ENCODE measurements at regions not wholly inside any gene's neighbourhood (a gene's known extent, or its start where the extent isn't known, plus 50 kb on each side); places are given as distances from the start of the nearest gene placed in this dataset.

DNA sequence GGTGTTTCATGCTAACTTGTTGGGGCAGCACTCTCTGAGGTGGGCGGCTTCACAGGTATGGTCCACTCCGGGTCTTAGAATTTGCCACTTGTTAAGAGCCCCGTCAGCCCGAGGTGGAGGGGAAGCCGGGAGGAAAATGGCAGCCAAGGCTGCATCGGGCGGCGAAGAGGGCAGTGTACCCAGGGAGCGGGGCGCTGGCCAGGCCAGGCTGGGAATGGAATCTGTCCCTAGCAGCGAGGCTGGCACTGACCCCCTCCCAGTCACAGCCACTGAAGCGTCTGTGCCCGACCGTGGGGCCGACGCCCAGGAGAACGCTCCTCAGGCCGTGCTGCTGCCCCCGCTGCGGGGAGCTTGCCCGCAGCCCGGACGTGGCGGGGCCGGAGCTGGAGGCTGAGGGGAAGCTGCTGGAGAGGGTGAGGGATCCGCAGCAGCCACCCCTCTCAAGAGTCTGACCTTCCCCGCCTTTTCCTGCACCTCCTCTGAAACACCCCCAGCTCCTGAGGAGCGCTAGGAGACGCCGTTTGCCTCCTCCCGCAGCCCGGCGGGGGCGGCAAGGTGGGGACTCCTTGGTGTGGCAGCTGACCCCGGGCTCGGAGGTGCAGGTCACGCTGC lies 313.8 kb upstream of the SPRY2 start:
- FAIRE-seq: no peak
- DNase-seq: peak in 1 of 2 donors; percentile 60
- Histone ChIP-seq H3K4me3 (ENCODE audit: low read depth in 1 of 3, low read length in 3 of 3) (peak overlapping the region in 1 of 3 donors; percentile 37), H3K9me3 (ENCODE audit: control insufficient read depth in 2 of 2, insufficient read depth in 1 of 2, low read depth in 1 of 2, low read length in 1 of 2) (peaks cover 0 to 4% of the 10 kb centered on the region in 2 donors), H3K4me1 (ENCODE audit: control insufficient read depth in 3 of 3, insufficient read depth in 2 of 3, low read depth in 1 of 3, low read length in 2 of 3) (no peaks in the 10 kb centered on the region), H3K36me3 (ENCODE audit: control insufficient read depth in 3 of 3, insufficient read depth in 2 of 3, low read depth in 1 of 3, low read length in 3 of 3) (no peaks in the 10 kb centered on the region), H3K27me3 (ENCODE audit: control insufficient read depth in 3 of 3, insufficient read depth in 3 of 3, low read length in 3 of 3) (no peaks in the 10 kb centered on the region), H3K27ac (ENCODE audit: low read depth in 1 of 3, low read length in 2 of 3) (no peak overlapping the region)
- WGBS, 3 donors: 40 to 61% (median 53%) methylated on average over 25 to 37 of the region's 37 CpGs

DNA sequence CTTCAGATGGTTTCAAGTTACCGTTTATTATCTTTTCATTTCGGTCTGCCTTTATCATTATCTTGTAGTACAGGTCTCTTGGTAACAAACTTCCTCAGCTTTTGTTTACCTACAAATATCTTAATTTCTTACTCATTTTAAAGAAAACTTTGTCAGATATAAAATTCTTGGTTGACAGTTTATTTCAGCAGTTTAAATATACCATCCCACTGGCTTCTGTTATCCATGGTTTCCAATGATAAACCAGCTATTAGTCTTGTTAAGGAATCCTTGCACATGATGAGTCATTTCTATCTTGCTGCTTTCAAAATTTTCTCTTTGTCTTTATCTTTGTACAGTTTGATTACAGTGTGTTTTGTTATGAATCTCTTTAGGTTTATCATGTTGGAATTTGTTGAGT lies 308.3 kb upstream of the SPRY2 start:
- DNase-seq (no peak), FAIRE-seq (no peak)
- H3K9me3 ChIP-seq (ENCODE audit: control insufficient read depth in 2 of 2, insufficient read depth in 1 of 2, low read depth in 1 of 2, low read length in 1 of 2): no peaks in the 10 kb centered on the region
- WGBS, 3 donors: 92 to 97% (median 94%) methylated on average over 2 of the region's 2 CpGs
- H3K27ac ChIP-seq (ENCODE audit: low read depth in 1 of 3, low read length in 2 of 3): no peak overlapping the region
- H3K36me3 ChIP-seq (ENCODE audit: control insufficient read depth in 3 of 3, insufficient read depth in 2 of 3, low read depth in 1 of 3, low read length in 3 of 3): no peaks in the 10 kb centered on the region
- no peak overlapping the region for H3K4me3 ChIP-seq (ENCODE audit: low read depth in 1 of 3, low read length in 3 of 3)
- H3K27me3 ChIP-seq (ENCODE audit: control insufficient read depth in 3 of 3, insufficient read depth in 3 of 3, low read length in 3 of 3): no peaks in the 10 kb centered on the region
- H3K4me1 ChIP-seq (ENCODE audit: control insufficient read depth in 3 of 3, insufficient read depth in 2 of 3, low read depth in 1 of 3, low read length in 2 of 3): no peaks in the 10 kb centered on the region

DNA sequence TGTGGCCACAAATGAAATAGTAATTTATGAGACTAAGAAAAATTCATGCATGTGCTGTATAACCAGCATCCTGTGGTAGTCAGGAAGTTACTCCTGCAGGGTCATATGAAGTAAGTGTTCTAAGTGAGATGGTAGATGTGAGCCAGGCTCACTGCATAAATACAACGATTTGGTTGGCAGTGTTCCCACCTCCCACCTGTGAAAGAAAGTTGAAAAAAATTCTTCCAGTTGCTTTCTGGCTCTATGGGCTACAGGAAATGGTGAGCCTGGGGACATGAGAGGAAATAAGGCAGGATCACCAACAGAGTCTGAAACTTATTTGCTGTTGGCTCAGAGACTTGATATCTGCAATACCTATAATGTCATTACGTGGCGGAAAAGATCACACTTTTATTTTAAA lies 301.7 kb upstream of the SPRY2 start:
- DNase-seq (no peak), FAIRE-seq (no peak)
- Histone ChIP-seq H3K9me3 (ENCODE audit: control insufficient read depth in 2 of 2, insufficient read depth in 1 of 2, low read depth in 1 of 2, low read length in 1 of 2) (no peaks in the 10 kb centered on the region), H3K27me3 (ENCODE audit: control insufficient read depth in 3 of 3, insufficient read depth in 3 of 3, low read length in 3 of 3) (no peaks in the 10 kb centered on the region), H3K4me3 (ENCODE audit: low read depth in 1 of 3, low read length in 3 of 3) (no peak overlapping the region), H3K4me1 (ENCODE audit: control insufficient read depth in 3 of 3, insufficient read depth in 2 of 3, low read depth in 1 of 3, low read length in 2 of 3) (no peaks in the 10 kb centered on the region), H3K27ac (ENCODE audit: low read depth in 1 of 3, low read length in 2 of 3) (no peak overlapping the region), H3K36me3 (ENCODE audit: control insufficient read depth in 3 of 3, insufficient read depth in 2 of 3, low read depth in 1 of 3, low read length in 3 of 3) (no peaks in the 10 kb centered on the region)
- 64 to 76% (median 75%) methylated on average over 3 of the region's 3 CpGs for WGBS, 3 donors

DNA sequence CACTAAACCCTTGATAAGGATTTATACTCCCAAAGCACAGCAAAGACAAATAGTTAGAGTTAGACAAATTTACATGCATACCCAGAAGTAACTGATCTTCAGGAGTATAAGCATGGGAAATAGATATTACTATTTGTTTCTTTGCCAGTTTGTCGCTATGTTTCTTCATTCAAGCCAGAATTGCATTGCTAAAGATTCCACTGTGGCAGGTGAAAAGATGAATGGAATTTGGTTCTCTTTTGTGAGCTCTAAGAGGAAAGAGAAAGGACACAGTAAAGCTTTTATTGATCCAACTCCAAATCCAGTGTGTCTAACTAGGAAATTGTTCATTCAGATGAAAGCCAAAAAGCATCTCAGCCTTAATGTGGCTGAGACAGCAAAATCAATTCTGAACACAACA lies 292.3 kb upstream of the SPRY2 start:
- Histone ChIP-seq H3K27ac (ENCODE audit: low read depth in 1 of 3, low read length in 2 of 3) (no peak overlapping the region), H3K36me3 (ENCODE audit: control insufficient read depth in 3 of 3, insufficient read depth in 2 of 3, low read depth in 1 of 3, low read length in 3 of 3) (no peaks in the 10 kb centered on the region), H3K4me1 (ENCODE audit: control insufficient read depth in 3 of 3, insufficient read depth in 2 of 3, low read depth in 1 of 3, low read length in 2 of 3) (peaks cover 0 to 3% (median 0%) of the 10 kb centered on the region in 3 donors), H3K9me3 (ENCODE audit: control insufficient read depth in 2 of 2, insufficient read depth in 1 of 2, low read depth in 1 of 2, low read length in 1 of 2) (no peaks in the 10 kb centered on the region), H3K4me3 (ENCODE audit: low read depth in 1 of 3, low read length in 3 of 3) (no peak overlapping the region), H3K27me3 (ENCODE audit: control insufficient read depth in 3 of 3, insufficient read depth in 3 of 3, low read length in 3 of 3) (no peaks in the 10 kb centered on the region)
- no peak for FAIRE-seq
- DNase-seq: no peak
- 74 to 81% (median 81%) methylated on average over 1 of the region's 1 CpG for WGBS, 3 donors

DNA sequence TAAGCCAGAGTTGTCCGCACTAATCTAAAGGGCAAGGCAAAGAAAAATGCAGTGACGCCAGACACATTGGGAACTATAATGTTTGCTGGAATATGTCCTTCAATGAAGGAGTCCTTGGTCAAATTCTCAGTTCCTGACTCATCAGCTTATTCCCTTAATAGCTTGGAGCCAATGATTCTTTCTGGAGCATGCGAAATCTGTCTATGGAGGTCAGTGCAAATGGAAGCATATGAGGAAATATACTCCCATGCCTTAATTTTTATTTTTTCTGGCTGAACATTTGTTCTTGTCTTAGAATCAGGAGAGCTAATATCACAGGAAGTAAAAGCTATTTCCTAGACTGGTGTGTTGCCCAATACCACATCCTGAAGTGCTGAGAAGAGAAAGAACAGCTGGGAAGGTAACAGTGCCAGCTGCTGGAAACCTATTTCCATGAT lies 289.8 kb upstream of the SPRY2 start:
- no peak overlapping the region for H3K27ac ChIP-seq (ENCODE audit: low read depth in 1 of 3, low read length in 2 of 3)
- no peaks in the 10 kb centered on the region for H3K36me3 ChIP-seq (ENCODE audit: control insufficient read depth in 3 of 3, insufficient read depth in 2 of 3, low read depth in 1 of 3, low read length in 3 of 3)
- no peak overlapping the region for H3K4me3 ChIP-seq (ENCODE audit: low read depth in 1 of 3, low read length in 3 of 3)
- H3K4me1 ChIP-seq (ENCODE audit: control insufficient read depth in 3 of 3, insufficient read depth in 2 of 3, low read depth in 1 of 3, low read length in 2 of 3): peaks cover 0 to 3% (median 0%) of the 10 kb centered on the region in 3 donors
- WGBS, 3 donors: 84 to 91% (median 90%) methylated on average over 3 of the region's 3 CpGs
- H3K9me3 ChIP-seq (ENCODE audit: control insufficient read depth in 2 of 2, insufficient read depth in 1 of 2, low read depth in 1 of 2, low read length in 1 of 2): no peaks in the 10 kb centered on the region
- no peaks in the 10 kb centered on the region for H3K27me3 ChIP-seq (ENCODE audit: control insufficient read depth in 3 of 3, insufficient read depth in 3 of 3, low read length in 3 of 3)
- DNase-seq: no peak
- FAIRE-seq: no peak

DNA sequence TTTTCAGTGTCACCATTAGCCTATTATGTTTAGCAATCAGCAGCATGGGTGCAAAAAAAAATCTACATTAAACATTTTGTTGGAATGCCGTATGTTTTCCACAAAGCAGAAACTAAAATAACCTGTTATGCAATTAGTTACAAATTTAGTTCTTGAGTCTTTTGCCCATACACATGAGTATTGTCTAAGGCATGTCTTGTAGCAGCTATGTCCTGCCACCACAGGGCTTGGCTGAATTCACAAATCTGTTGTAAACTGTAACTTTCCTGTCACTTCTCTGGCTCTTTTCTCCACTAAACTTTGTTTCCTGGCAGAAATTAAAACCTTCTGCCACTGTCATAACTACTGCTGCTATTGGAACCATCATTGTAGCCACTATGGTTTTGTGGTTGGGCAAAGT lies 277.9 kb upstream of the SPRY2 start:
- H3K4me3 ChIP-seq (ENCODE audit: low read depth in 1 of 3, low read length in 3 of 3): no peak overlapping the region
- no peaks in the 10 kb centered on the region for H3K36me3 ChIP-seq (ENCODE audit: control insufficient read depth in 3 of 3, insufficient read depth in 2 of 3, low read depth in 1 of 3, low read length in 3 of 3)
- H3K4me1 ChIP-seq (ENCODE audit: control insufficient read depth in 3 of 3, insufficient read depth in 2 of 3, low read depth in 1 of 3, low read length in 2 of 3): no peaks in the 10 kb centered on the region
- FAIRE-seq: no peak
- H3K9me3 ChIP-seq (ENCODE audit: control insufficient read depth in 2 of 2, insufficient read depth in 1 of 2, low read depth in 1 of 2, low read length in 1 of 2): no peaks in the 10 kb centered on the region
- WGBS, 3 donors: 0 to 68% (median 56%) methylated on average over 1 of the region's 1 CpG
- H3K27ac ChIP-seq (ENCODE audit: low read depth in 1 of 3, low read length in 2 of 3): no peak overlapping the region
- H3K27me3 ChIP-seq (ENCODE audit: control insufficient read depth in 3 of 3, insufficient read depth in 3 of 3, low read length in 3 of 3): no peaks in the 10 kb centered on the region
- no peak for DNase-seq

DNA sequence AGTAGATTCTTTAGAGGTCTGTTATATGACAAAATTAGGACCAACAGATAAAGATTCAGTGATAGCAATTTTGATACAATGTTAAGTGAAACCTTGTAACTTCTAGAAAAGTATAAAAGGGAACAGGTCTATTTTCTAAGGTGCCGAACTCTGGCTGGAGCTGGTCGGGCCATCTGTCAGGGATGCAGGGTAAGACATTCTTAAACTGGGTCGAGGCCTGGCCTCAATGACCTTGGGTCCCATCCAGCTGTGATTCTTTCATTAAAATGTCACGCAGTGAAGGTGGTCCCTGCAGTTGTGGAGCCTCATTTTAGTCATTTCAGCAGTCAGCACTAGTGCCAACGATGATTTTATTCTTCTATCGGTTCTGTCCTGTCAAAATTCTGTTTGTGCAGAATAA lies 271.9 kb upstream of the SPRY2 start:
- Histone ChIP-seq H3K27ac (ENCODE audit: low read depth in 1 of 3, low read length in 2 of 3) (no peak overlapping the region), H3K36me3 (ENCODE audit: control insufficient read depth in 3 of 3, insufficient read depth in 2 of 3, low read depth in 1 of 3, low read length in 3 of 3) (no peaks in the 10 kb centered on the region), H3K4me1 (ENCODE audit: control insufficient read depth in 3 of 3, insufficient read depth in 2 of 3, low read depth in 1 of 3, low read length in 2 of 3) (no peaks in the 10 kb centered on the region), H3K4me3 (ENCODE audit: low read depth in 1 of 3, low read length in 3 of 3) (no peak overlapping the region), H3K9me3 (ENCODE audit: control insufficient read depth in 2 of 2, insufficient read depth in 1 of 2, low read depth in 1 of 2, low read length in 1 of 2) (no peaks in the 10 kb centered on the region), H3K27me3 (ENCODE audit: control insufficient read depth in 3 of 3, insufficient read depth in 3 of 3, low read length in 3 of 3) (no peaks in the 10 kb centered on the region)
- 76 to 79% (median 78%) methylated on average over 6 of the region's 6 CpGs for WGBS, 3 donors
- FAIRE-seq (no peak), DNase-seq (no peak)

DNA sequence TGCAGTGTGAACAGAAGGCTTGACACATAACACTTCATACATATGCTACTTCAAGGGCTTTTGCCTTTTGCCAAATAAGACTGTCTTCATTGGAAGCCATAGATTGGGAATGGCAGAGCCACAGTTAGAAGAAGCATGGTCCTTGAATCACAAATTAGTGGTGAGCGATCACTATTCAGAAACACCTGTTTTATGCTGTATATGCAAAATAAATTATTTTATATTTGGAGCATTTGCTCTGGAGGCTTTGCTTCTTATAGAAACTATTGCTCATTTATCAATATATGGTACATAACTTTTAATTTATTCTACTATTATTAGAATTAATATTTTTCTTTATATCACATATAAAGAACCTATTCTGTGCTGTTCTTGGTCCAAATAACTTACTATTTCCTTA lies 270.4 kb upstream of the SPRY2 start:
- Histone ChIP-seq H3K27ac (ENCODE audit: low read depth in 1 of 3, low read length in 2 of 3) (no peak overlapping the region), H3K4me3 (ENCODE audit: low read depth in 1 of 3, low read length in 3 of 3) (no peak overlapping the region), H3K4me1 (ENCODE audit: control insufficient read depth in 3 of 3, insufficient read depth in 2 of 3, low read depth in 1 of 3, low read length in 2 of 3) (no peaks in the 10 kb centered on the region), H3K27me3 (ENCODE audit: control insufficient read depth in 3 of 3, insufficient read depth in 3 of 3, low read length in 3 of 3) (no peaks in the 10 kb centered on the region), H3K9me3 (ENCODE audit: control insufficient read depth in 2 of 2, insufficient read depth in 1 of 2, low read depth in 1 of 2, low read length in 1 of 2) (no peaks in the 10 kb centered on the region), H3K36me3 (ENCODE audit: control insufficient read depth in 3 of 3, insufficient read depth in 2 of 3, low read depth in 1 of 3, low read length in 3 of 3) (no peaks in the 10 kb centered on the region)
- 89 to 100% (median 97%) methylated on average over 1 of the region's 1 CpG for WGBS, 3 donors
- no peak for DNase-seq
- no peak for FAIRE-seq

DNA sequence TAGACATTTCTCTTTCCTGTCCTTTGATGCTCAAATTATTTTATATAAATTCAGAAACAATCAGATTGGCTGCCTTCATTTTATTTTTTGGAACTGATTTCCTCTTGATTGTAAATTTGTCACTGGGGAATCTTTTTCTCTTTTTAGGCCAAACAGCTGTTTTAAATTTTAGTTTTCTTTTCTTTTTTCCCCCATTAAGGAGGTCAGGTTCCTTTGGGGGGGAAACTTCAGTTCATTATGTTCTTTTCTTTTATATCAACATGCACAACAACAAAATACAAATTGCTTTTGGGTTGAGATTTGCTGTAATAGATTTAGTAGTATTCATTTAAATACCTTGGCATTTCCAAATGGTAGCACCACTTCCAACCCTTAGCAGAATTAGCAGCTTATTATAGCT lies 264.8 kb upstream of the SPRY2 start:
- DNase-seq (no peak), FAIRE-seq (no peak)
- Histone ChIP-seq H3K36me3 (ENCODE audit: control insufficient read depth in 3 of 3, insufficient read depth in 2 of 3, low read depth in 1 of 3, low read length in 3 of 3) (no peaks in the 10 kb centered on the region), H3K9me3 (ENCODE audit: control insufficient read depth in 2 of 2, insufficient read depth in 1 of 2, low read depth in 1 of 2, low read length in 1 of 2) (no peaks in the 10 kb centered on the region), H3K4me1 (ENCODE audit: control insufficient read depth in 3 of 3, insufficient read depth in 2 of 3, low read depth in 1 of 3, low read length in 2 of 3) (no peaks in the 10 kb centered on the region), H3K27me3 (ENCODE audit: control insufficient read depth in 3 of 3, insufficient read depth in 3 of 3, low read length in 3 of 3) (no peaks in the 10 kb centered on the region), H3K4me3 (ENCODE audit: low read depth in 1 of 3, low read length in 3 of 3) (no peak overlapping the region), H3K27ac (ENCODE audit: low read depth in 1 of 3, low read length in 2 of 3) (no peak overlapping the region)

Data from small intestine (tissue), 7 donors.